GM21576 (cell line): ENCODE measurements at regions not wholly inside any gene's neighbourhood (a gene's known extent, or its start where the extent isn't known, plus 50 kb on each side); places are given as distances from the start of the nearest gene placed in this dataset.

Experiments used
- ATAC-seq: cut with Tn5 transposase; IDR thresholded peaks from one replicate; pipeline ENCODE4 v1.9.1; 2021; ENCODE audit warnings: mild to moderate bottlenecking, moderate library complexity; ENCODE audit not compliant: unreplicated experiment

DNA sequence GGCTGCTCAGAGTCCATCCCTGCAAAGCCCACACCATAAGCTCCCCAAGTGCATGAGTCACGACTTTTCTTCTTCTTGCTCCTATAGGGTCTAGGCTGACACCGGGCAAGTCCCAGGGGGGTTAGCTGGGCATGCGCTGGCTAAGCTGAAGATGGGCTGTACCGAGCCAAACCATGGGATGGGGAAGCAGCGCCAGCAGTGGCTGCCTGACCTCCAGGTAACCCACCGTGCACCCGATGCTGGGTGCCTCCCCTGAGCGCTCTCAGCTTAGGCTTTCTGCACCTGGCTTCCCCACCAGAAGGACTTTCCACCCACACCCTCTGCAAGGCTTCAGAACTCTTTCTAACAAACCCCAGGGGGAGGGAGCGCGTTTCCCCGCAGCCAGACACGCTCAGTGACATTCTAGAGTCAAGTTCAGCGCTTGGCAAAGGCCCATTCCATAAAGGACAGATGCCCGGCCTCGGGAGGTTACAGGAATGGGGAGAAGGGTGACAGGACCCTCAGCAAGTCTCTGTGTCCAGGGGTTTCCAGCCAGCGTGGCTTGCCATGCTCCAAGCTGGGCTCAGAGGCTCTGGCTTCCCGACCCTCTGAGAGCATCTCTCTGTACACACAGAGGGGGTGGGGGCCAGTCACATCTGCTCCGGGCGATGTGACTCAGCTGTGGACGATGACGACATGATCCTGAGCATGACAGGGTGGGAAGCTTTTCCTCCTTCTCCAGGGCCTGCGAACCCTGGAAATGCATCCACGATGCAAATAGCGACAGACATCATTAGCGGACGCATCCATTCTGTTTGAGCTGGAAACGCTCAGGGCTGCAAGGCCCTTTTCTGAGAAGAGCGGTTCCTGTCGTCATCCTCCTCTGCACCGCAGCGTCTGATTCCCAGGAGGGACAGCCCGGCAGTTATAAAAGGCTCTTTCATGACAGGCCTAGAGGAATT is 107.8 kb downstream of the SIK1 start:
- ATAC-seq: no peak

GRCh38 chr21:43318368-43318767 is 108.6 kb downstream of the SIK1 start:
- ATAC-seq: no peak

DNA sequence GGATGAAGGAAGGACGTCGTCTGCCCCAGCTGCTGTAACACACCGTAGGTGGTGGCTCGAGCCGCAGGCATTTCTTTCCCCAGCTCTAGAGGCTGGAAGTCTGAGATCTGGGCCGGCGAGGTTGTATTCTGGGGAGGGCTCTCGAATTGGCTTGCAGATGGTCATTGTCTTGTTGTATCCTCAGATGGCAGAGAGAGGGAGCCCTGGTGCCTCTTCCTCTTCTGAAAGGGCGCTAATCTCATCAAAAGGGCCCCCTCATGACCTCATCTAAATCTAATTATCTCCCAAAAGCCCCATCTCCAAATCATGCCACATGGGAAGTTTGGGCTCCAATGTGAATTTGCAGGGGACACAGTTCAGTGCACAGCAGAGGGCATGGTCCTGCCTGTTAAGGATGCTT is 109.0 kb downstream of the SIK1 start:
- no peak for ATAC-seq

DNA sequence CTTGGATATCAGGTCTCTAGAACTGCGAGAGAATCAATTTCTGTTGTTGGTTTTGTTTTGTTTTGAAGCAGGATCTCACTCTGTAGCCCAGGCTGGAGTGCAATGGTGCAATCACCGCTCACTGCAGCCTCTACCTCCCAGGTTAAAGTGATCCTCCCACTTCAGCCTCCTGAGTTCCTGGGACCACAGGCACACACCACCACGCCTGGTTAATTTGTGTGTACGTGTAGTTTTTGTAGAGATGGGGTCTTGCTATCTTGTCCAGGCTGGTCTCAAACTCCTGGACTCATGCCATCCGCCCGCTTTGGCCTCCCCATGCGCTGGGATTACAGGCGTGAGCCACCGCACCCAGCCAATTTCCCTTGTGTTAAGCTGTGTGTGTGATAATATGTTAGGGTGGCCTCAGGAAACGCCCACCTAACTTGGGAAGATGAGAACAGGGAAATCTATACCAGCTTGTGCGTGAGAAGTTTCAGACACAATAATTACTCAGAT is 109.6 kb downstream of the SIK1 start:
- ATAC-seq: no peak

DNA sequence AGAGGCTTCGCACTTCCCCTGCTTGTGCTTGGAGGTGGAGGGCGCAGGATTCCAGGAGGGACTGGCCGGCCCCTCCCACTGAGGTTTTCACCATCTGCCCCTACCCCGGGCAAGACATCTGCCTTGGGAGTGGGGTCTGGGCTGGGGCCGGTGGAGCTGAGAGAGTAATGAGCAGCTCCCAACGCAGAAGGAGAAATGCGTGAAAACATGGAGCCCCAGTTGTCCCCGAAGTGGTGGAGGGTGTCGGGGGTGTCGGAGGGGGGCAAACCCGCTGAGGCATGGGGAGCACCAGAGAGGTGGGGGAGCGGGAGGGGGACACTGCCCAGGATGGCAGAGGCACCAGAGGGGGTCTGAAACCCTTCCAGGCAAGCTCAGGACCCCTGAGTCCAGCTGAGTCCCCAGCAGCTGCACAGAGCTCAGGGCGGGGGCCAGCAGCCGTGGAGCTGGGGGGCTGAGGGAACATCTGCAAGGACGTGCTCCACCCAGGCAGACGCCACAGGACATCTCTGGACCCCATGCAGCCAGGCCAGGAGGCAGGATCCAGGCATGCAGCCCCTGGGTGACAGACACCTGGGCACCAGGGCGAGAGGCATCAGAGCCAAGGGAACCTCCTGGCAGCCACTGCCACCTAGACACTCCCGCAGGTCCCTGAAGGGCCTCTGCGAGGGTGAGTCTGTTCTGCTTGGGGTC is 110.6 kb downstream of the SIK1 start:
- ATAC-seq: no peak

DNA sequence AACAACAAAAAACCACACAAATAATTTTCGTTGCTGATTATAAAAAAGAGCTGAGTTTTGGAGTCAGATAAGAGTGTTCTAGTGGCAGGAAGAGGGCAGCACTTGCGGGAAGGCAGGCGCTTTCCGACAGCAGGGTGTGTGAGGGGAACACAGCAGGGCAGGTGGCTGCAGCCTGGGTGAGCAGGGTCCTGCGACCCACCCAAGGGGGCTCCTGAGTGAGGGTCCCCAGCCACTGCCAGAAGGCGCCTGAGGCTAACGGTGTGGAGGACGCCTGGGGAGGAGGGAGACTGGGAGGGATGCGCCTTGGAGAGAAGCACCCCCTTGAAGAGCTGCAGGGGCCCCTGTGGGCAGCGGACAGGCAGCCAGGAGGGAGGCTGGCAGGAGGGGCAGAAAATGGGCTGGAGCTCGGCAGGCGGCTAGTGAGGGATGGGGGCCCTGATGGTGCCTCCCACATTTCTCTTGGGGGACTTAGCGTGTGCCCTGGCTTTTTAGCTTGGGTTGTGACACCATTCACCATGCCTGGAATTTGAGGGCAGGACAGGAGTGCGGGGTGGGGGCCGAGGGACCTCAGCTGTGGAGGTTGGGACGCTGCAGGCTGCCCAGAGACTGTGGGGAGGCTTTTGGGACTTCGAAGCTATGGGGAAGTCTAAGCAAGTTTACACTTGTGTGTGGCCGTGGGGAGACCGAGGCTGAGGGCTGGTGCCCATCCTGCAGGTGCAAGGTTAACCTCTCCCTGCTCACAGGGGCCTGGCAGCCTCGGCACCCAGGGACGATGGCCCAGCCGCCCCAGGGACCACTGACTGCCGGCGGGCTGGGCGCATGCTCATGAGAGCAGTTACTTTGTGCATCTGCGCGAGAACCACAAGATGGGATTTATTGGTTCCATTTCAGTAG is 111.4 kb downstream of the SIK1 start:
- ATAC-seq: no peak

DNA sequence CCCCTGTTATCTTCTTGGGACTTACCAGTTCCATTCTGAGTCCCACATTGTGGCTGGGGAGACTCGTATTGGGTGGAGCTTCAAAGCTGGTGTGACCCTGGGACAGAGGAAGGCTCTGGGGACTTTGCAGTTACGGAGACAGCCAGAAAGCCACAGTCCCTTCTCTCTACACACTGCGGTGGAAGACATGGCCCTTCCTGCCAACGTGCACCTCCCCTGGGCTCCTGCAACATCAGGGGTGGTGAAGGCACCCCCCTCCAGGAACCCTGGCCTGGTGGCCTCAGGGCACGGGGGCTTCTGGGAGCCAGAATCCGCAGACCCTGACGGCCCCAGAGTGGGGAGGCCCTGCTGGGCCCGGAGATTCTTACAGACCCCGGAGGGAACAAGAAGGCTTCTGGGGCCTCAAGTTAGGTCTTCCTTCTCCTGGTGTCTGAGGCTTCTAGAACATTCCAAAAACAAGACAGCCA is 113.0 kb downstream of the SIK1 start:
- ATAC-seq: no peak

GRCh38 chr21:43313221-43313938 is 113.6 kb downstream of the SIK1 start:
- no peak for ATAC-seq

- no peak for ATAC-seq
Measured at GRCh38 chr21:43312751-43313169, 114.2 kb downstream of the SIK1 start.

DNA sequence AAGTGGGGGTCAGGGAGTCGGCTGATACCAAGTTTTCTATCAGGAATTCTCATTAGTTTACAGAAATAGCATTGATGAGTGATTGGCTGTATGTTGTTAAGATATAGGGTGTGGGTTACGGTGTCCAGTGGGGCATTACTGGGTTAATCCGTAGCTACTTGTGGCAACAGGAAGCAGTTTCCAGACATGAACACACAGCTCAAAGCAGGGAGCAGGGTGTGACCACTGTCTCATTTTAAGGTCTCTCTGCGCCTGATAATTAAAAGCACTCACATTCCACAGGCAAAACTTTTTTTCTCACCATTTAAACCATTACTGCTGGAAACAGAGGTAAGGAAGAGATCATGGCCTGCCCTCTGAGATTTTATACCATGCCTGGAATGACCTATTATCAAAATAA is 114.9 kb downstream of the SIK1 start:
- no peak for ATAC-seq

DNA sequence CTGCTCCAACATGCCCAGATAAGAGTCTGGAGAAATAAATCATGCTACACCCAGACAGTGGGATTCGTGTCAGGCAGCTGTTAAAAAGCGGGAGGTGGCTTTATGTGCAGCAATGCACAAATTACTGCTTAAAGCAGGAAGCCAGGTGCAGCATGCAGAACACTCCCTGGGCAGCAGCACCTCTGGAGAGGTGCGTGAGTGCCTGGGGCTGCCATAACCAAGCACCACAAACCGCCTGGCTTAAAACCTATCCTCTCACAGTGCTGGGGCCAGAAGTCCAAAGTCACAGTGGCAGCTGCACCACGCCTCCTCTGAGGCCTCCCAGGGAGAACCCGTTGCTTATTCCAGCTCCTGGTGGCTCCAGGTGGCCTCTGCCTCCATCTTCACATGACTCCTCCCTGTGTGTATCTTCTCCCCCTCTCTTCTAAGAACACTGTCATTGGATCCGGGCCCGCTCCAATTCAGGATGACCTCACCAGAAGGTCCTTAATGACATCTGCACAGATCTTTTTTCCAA is 115.6 kb downstream of the SIK1 start:
- ATAC-seq: no peak

GRCh38 chr21:43308815-43309283 is 118.1 kb downstream of the SIK1 start:
- no peak for ATAC-seq

DNA sequence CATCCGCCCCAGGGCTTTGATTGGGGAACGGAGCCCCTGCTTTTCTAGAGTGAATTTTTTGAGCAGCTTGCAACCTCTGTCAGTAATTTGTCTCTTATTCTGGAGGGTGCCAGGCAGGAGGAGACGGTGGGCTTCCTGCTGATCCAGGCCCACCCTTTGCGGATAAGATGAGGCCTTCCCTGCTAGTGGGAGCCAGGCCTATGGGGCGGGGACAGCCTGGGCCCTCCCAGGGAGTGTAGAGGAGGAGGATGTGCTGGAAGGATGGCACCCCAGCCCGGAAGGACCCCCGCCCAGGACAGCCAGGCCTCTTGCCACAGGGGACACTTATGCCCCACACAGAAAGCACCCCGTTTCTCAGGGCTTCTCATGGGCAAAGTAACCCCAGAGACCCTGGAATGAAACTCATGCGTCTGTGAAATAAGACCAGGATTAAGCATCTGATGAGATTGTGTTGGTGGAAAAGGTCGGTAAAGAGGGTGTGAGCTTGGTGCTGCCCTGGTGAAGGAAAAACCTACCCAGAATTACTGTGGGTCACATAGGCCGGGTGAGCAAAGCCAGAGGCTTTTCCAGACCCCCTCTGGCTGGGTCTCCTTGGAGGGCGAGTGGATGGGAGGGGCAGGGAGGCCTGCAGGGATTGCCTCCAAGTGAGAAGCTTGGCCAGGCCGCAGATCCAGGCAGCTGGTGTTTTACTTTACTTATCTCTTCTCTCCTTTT is 118.7 kb downstream of the SIK1 start:
- ATAC-seq: no peak

DNA sequence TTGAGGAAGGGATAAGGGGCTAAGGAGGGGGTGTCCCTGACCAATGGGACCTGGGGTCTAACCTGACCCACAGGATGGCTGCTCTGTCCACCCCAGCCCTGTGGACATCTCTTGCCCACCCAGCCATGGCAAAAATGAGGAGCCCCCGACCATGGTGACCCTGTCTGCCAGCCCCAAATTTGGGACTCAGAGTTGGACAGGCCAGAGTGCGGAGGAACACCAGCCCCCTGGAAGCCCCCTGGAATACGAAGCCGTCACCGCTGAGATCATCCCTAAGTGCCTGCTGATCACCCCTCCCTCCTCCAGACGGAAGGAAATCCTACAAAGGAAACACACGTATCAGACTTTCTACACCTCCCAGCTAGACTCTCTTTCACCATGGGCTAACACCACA is 119.3 kb downstream of the SIK1 start:
- ATAC-seq: no peak

DNA sequence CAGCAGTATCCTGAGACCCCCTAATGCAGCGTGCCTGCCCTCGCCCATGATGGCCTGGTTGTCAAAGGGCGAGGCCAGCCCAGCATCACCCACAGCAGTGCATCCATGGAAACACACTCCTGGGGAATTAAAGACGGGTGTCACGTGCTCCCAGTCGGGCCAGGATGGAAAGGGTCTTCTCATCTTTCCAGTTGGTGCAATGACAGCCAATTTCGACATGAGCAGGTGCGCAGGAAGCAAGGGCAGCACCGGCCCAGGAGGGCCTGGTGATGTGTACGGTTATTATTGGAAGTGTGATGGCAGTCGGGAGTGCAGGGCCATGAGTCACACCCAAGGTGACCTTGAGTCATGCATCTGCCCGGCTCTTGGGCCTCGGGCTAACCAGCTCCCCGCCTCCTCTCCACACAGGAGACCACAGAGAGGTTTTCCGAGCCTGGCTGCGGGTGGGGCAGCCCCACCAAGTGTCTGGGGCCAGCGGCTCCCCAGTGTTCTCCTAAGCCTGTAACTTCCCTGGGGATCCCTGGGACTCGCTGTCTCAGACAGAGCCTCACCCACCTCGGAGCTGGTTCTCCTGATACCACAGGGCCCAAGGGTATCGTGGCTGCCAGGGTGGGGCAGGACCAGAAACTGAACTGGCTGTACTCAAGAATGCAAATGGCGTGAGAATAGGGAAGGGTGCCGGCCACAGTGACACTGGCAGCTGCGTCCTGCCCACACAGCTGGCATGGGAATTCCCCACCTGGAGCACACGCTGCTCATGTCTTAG is 119.8 kb downstream of the SIK1 start:
- peak; percentile 52 for ATAC-seq

DNA sequence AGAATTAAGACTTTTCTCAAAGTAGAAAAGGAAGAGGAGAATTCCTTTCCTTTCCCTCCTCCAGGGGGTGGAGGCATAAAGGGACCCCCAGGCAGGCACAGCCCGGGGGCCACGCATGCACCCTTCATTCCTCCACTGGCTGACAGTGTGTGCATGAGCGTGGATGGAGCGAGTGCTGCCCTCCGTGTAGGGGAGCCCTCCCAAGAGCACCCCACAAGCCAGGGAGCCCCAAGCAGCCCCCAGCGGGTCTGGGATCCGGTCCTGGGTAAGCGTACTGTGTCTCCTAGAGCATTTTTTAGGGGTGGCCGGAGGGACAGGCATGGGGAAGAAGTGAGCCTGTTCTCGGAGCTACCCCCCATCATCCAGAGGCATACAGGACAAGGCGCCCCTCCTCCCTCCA is 120.5 kb downstream of the SIK1 start:
- no peak for ATAC-seq

- ATAC-seq: no peak
Measured at GRCh38 chr21:43305811-43306311, 121.1 kb downstream of the SIK1 start.

DNA sequence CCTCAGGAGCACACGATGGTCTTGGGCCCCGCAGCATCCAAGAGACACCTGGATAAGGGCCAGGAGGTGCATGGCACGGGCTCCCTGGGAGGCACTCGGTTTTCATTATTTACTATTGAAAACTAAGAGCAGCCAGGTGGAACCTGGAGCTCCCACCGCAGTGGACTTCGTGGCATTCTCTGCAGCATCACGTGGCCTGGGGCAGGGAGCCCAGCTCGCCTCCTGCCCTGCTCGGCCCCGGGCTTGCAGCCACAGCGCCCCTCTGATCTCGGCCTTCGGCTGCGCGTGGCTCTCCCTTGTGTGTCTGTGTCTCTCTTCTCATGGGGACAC is 121.6 kb downstream of the SIK1 start:
- no peak for ATAC-seq
